Suppressor macrophage treated with lipopolysaccharide for 4 hours (primary cell): ENCODE measurements at regions not wholly inside any gene's neighbourhood (a gene's known extent, or its start where the extent isn't known, plus 50 kb on each side); places are given as distances from the start of the nearest gene placed in this dataset.
"Not testable (repeated sequence)": the region's sequence is repeated elsewhere in the genome, so short reads cannot be mapped to it uniquely, and the experiment has no call there.

Experiments used
- DNase-seq: peaks from one replicate; pipeline ENCODE4 v3.0.0-alpha.2; 2020

DNA sequence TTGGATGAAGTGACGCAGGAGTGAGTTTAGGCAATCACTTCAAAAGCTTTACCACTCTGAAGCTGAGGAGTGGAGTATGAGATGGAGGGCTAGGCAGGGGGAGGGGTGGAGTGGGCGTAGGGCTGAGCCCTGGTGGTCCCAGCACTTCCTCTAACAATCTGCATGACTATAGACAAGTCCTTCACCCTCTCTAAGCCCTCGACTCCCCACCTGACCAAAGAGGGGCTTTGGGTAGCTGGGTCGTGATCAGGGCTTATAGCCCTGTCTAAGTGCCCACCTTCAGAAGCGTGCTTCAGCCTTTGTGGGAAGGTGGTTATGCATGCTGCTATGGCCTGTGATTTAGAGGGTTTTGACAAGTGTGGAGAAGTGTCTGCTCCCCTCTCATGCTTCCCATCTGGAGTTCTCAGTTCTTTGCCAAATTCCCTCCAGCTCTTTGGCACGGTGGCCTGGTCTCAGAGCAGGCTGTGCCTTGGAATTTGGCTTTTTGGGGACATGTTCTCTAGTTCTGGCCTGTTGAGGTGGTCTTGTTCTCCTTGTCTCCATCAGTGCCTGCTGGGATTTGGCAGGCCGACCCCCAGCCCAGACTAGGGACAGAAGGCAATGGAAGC is 53.0 kb downstream of the ACTBL2 start:
- no peak for DNase-seq

DNA sequence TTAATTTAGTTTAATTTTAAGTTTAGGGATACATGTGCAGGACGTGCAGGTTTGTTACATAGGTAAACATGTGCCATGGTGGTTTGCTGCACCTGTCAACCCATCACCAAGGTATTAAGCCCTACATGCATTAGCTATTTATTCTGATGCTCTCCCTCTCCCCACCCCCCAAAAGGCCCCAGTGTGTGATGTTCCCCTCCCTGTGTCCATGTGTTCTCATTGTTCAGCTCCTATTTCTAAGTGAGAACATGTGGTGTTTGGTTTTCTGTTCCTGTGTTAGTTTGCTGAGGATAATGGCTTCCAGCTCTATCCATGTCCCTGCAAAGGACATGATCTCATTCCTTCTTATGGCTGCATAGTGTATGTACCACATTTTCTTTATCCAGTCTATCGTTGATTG is 53.6 kb downstream of the ACTBL2 start:
- DNase-seq, result not testable (repeated sequence)

DNA sequence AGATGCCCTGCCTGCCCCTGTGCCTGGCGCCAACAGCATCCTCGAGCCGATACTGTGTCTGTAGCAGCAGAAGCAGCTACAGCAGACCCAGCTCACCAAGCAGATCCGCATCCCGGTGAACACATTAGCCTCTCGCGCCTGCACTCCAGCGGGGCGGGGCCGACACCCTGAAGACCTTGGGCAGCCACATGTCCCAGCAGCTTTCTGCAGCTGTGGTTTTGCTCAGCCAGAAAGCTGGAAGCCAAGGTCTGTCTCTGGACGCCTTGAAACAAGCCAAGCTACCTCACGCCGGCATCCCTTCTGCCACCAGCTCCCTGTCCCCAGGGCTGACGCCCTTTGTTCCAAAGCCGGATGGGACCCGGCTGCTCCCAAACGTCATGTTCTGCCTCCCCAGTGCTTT is 59.6 kb downstream of the ACTBL2 start:
- no peak for DNase-seq

DNA sequence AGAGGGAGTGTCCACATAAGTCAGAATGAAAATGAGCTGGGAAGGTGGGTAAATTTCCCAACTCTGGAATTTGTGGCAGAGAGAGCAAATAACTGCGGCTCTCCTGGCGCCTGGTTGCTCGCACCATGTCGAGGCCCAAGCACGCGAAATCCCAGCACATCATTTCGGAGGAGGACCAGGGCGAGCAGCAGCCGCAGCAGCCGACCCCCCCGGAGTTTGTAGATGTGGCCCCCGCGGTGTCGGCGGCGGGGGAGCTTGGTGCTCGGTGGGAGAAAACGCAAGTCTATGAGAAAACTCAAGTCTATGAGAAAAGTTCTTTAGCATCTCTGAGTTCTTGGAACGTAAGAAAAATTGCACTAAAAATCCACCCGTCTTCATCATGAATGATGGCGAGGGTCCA is 60.3 kb downstream of the ACTBL2 start:
- no peak for DNase-seq

DNA sequence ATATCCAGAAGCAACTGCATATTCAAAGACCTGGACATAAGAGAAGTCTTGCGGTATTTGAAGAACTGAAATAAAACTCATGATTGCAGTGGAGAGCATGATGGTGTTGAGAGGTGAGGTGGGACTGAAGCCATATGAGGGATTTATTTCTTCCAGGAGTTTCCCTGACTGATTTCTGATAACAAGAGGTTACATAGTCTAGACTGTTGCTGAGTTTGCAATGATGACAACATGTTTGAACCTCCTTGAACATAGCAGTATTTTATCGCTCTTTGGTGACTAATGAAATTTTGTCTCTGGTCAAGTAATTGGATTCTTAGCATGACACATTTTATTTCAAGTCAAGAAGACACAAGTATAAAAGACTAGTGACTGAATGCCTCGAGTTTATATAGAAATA is 61.8 kb downstream of the ACTBL2 start:
- no peak for DNase-seq

DNA sequence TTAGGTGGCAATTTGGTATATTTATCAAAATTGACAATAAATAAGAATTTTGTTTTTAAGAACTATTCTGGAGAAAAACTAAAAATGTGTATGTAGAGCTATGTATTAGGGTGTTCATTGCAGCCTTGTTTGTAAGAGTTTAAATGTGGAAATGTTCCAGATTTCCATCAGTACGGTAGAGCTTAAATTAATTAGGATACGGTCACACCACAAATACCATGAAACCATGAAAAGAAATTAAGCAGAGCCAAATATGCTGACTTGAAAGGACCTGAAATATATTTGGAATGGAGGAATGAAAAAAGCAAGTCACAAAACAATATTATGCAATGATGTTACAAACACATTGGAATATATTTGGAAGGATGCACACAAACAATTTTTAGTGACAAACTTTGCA is 64.6 kb downstream of the ACTBL2 start:
- no peak for DNase-seq

DNA sequence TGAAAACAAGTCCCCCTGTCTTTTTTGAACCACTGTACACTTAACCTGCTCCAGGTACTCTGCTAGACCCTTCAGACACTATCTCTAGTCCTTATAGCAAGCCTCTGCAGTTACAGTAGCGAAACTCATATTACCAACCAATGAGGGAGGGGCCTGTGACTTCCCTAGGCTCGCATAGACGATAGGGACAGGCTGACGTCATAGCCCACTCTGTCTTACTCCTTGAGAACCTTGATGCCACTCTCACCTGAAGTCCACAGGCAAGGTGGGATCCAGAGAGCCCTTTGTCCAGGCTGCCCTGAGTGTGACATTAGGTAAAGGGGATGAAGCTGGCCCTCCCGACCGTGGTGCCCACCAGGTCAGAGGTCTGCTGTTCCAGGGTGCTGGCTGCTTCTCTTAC is 65.3 kb downstream of the ACTBL2 start:
- DNase-seq, result no peak

DNA sequence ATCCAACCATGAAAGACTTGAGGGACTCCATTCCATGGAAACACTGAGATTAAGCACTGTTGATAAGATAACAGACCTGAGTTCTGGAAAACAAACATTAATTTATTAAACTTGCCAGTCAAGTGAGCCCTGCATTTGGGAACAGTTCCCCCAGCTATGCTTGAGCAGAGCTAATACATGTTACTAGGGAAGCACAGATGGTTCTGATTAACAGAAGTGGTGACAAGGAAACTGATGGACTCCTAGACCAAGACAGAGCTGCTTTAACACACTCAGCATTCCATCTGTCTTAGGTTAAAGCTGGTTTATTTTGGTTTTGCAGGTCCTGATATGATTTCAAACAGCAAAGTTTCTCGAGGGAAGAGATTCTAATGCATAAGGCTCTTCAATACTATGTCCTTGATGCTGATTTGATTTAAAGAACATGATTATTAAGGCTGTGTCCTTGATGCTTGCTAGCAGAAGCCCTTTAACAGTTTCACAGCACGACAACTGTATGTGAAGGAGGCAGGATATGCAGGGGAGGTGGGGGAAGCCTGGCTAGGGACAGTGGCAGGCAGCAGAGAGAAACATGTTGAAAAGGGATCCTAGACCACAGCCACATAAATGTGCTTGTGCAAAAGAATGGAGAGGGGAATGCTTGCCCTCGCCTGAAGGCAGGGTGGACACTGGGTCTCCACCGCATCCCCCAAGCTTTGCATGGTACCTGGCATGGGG is 66.2 kb downstream of the ACTBL2 start:
- no peak for DNase-seq

DNA sequence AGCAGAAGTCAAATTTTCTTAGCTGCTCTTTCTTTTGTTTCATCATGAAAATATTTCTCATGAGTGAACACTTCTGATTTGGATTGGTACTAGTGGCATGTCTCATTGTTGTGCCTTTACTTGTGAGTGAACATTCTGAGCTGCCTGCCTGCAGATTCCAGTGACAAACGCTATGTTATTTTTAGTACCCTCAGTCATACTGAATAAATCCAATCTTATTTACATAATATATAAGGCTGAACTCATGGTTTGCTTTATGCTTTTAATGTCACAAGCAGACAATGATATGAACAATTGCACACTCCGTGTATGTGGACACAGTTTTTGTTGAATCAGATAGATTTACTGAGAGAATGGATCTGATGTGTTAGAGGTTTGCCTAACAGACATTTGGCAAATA is 67.8 kb downstream of the ACTBL2 start:
- no peak for DNase-seq

DNA sequence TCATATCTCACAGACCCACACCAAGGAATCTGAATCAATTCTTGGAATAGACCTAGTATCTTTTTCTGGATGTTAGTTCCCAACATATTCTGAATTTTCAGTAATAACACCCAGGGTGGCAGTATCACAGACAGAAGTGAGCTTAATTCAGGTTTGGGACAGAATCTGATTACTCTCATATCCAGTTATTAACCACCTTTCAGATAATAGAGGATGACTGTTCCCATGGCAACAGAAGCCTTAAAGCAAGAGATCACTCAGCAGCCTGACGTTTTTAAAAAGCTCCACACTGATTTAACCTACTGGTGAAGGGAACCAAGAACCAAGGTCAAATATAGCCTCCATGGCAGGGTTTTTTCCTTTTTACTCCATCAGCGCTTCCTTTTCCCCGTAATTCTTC is 68.4 kb downstream of the ACTBL2 start:
- no peak for DNase-seq

DNA sequence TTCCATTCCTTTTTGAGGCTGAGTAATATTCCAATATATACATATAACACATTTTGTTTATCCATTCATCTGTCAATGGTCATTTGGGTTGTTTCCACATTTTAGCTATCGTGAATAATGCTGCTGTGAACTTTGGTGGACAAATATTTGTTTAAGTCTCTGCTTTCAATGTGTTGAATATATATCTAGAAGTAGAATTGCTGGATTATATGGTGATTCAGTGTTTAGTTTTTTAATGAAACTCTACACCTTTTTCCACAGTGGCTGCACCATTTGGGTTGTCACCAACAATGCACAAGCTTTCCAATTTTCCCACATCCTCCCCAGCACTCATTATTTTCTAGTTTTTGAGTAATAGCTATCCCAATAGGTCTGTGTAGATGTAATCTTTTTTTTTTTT is 69.5 kb downstream of the ACTBL2 start:
- no peak for DNase-seq

DNA sequence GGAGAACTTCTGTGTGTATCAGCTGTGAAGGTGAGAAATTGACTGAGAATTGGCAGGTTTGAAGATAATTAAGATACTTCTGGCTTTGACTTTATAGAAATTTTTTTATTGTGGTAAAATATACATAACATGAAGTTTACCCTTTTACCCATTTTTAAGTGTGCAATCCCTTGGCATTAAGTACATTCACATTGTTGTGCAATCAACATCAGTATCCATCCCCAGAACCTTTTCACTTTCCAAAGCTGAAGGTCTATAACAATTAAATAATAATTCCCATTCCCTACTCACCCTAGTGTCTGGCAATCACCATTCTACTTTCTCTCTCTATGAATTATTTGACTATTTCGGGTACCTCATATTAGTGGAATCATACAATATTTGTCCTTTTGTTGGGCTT is 69.9 kb downstream of the ACTBL2 start:
- no peak for DNase-seq

DNA sequence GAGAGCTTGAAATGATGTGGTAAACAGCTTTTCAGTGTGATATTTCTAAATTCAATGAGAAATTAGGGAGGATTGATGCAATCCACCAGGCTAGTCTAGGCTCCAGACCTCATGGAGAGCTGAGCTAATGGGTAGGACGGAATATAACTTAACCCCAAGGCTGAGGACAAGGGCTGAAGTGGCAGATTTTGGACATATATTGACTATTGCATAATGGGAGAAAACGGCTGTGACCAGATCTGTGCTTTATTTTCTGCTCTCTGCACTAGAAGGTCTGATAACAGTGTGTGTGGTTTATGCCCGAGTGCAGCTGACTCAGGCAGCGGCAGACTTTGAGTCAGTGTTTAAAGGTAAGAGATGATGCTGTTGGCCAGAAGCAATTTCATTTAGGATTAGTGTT is 70.6 kb downstream of the ACTBL2 start:
- no peak for DNase-seq

DNA sequence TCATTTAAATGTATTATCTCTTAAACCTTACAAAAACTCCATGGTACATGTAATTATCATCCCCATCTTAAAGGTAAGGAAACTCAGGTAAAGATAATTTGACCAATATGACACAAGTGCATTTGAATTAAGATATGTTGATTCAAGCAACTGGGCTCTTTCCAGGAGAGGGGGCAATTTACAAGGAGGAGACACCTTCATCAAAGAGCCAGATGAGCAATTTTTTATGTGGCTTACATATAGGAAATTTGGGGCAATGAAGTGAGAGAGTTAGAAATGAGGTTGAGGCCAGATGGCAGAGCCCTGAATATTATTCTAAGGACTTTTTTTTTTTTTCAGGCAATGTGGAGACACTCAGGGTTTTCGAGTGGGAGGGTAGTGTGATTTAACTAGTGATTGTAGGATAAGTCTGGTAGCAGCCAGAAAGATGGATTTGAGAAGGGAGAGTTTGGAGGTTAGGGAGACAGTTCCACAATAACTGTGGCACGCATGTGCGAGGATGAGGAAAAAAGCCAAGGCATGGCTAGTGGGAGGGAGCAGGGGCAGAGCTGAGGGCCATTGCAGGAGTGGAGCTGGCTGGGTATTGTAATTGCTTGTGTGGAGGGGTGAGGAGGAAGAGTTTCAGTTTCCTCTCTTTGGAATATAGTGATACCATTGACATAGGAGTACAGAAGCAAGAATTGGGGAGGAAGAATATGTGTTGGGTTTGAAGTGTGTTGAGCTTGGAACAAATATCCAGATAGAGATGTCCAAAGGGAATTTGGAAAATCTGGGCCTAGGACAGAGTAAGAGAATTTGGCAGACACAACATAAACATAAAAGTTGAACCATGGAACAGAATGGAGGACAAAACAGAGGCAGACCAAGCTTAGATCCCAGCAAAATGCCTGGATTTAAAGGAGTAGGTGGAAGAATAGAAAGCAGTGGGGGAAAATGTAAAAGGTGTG is 72.0 kb downstream of the ACTBL2 start:
- DNase-seq, result no peak

DNA sequence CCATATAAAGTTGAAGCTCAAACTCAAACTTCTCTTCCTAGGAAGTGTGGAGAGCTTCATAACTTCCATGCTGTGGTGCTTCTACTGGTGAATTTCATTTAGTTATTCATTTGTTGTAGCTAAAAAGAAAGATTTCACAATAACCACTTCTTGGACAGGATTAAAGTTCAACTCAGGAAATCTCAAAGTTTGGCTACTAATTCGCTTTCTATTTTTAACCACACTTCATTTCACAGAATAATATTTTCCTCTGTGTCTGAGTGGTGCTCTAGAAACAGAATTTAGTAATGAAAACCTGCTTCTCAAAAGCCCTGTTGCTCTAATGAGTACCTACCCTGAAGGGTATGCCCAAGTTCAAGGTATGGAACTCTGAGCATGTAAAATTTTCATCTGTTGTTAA is 73.9 kb downstream of the ACTBL2 start:
- no peak for DNase-seq

DNA sequence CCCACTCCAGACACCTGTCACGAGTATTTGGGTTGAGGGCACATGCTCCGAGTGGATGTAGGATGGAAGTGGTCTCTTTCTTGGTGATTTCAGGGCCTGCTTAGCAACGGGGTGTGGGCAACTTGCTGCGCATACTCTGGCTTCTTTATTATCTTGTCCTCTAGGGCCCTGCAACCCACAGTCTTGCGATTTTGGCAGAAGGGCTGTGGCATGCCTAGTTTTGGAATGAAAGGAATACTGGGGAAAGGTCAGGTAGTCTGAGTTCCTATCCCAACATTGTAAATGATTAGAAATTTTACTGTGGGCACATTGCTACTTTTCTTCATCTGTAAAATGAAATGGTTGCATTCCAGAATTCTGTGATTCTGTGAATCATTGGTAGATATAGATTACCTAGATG is 74.3 kb downstream of the ACTBL2 start:
- DNase-seq, result no peak

DNA sequence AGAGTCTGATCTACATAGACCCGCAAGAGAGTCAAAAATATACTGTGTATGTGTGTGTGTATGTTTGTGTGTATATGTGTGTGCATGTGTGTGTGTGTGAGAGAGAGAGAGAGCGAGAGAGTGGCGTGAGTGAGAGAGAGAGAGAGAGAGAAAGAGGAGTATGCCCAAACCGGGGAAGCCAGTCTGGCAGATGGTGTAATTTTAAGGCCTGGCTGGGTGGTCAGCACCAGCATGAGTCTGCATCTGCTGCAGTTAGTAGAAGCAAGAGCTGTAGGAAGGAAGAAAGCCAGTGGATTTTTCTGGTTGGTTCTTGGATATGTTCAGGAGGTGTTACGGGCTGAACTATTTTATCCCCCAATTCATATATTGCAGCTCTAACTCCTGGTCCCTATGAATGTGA is 75.2 kb downstream of the ACTBL2 start:
- no peak for DNase-seq

DNA sequence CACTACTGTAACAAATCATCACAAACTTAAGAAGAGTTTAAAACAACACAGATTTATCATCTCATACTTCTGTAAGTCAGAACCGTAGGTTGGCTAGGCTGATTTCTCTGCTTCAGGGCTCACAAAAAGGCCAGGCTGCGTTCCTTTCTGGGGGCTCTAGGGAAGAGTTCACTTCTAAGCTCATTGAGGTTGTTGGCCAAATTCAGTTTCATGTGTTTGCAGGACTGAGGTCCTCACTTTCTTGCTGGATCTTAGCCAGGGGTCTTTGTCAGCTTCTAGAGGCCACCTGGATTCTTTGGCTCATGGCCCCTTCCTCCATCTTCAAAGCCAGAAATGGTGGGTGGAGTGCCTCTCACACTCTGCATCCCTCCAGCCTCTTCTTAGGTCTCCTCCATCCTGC is 76.0 kb downstream of the ACTBL2 start:
- no peak for DNase-seq

DNA sequence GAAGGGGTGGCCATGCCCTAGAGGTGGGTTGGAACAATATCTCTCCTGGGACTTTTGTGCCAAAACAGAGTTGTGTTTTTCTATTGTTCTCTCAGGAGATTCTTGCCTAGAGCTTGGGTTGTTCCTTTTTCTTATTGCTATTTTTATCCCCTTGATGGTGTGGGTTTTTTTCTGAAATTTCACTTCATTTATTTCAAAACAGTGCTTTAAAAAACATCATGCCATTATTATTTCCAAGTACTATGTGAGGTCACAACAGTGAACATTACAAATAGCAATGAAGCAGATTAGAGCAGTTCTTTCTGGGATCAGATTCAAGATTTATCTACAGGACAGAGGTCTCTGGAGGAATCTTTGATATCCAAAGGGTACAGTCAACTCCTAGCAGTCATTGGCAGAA is 76.6 kb downstream of the ACTBL2 start:
- peak; percentile 16 for DNase-seq

DNA sequence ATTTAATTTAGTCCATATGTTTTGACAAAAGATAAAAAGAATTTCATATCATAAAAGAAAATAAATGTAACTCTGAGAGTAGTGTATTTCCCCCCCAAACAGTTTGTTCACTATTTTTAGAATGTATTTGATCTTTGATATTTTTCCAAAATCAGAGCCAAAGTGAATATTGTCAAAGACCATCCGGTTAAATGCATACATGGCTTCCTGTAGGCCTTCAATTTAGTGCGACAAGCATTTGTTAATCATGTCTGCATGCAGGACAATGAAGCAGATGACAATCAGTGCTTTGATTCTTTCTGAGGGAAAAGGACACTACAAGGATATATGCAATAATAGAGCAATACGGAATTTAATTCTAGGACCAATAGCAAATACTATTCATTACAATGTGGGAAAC is 79.8 kb downstream of the ACTBL2 start:
- no peak for DNase-seq

DNA sequence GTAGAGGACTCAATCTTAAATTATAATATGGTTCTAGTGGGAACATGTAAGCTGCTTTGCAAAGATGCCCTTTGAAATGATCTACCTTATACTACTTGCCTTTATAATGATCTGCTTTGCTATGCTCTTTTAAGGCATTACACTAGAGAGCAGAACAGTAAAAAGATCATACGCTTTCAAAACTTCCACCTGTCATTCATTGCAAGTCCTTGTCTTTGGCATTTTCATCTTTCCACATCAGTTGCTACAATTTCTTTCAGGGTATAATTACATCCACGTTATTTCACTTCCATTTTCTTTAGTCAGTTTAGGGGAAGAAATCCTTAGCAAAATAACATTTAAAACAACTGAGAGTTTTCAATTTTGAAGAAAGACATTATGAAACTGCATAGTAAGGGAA is 80.3 kb downstream of the ACTBL2 start:
- no peak for DNase-seq

DNA sequence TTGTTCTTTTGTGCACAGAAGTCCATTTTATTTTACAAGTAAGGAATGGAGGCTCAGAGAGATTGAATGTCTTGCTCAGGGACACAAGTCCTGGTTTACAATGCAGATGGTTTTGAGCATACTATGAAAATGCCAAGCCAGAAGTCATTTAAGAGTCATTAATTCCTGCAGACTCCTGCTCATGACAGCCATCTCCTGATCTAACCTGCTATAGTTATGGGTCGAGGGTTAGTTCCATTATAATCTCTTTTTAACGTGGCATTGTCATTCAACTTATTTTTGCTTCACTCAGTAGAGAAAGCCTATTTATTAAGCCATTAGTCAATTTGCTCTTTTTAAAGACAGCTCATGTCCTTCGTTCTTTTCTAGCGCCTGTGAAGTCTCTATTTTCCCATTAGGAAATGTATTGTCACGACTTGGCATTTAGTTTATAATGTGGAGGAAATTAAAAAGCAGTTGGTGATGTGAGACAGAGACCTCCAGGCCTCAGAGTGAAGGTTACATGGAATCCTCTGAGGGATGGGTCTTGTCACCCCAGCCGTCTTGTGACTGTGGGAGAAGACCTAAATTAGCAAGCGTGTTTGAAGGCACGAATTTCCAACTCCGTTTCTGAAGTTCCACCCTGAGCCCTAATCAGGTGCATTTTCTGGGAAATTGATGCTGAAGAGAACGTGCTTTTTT is 84.1 kb downstream of the ACTBL2 start:
- DNase-seq, result no peak

DNA sequence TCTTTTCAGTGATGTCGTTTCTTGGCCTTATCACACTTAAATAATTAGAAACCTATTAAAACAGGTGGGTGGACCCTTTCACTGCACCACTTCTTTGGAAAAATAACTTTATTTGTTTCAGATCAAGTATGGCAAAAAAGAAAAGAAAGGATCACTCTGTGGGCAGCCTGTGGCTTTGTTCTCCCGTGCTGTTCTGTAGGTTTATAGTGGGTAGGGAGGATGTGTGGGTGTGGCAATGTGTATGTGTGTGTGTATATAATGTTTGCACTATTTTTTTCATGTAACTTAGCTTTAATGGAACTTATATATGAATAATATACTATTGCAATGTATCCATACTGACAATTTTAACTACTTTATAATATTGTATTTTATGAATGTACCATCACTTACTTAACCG is 85.9 kb downstream of the ACTBL2 start:
- DNase-seq, result no peak
